Esophagus (tissue), 2 donors: ENCODE measurements at regions not wholly inside any gene's neighbourhood (a gene's known extent, or its start where the extent isn't known, plus 50 kb on each side); places are given as distances from the start of the nearest gene placed in this dataset.

Experiments used
- H3K27ac ChIP-seq, 2 donors: one replicate each; pipeline ENCODE4 v1.5.1; 2013; ENCODE audit warnings: low read depth in 2 of 2, mild to moderate bottlenecking in 2 of 2, inconsistent platforms in 1 of 2, low read length in 1 of 2, moderate library complexity in 1 of 2
- H3K27me3 ChIP-seq, 2 donors: one replicate each; pipeline ENCODE4 v1.6.1; 2013; ENCODE audit warnings: low read length in 2 of 2, control low read depth in 1 of 2, mild to moderate bottlenecking in 1 of 2; ENCODE audit not compliant: insufficient read depth in 2 of 2, control insufficient read depth in 1 of 2
- H3K36me3 ChIP-seq, 2 donors: one replicate each; pipeline ENCODE4 v1.6.1; 2013; ENCODE audit warnings: low read length in 1 of 2; ENCODE audit not compliant: control insufficient read depth in 2 of 2, insufficient read depth in 2 of 2
- H3K4me1 ChIP-seq, 2 donors: one replicate each; pipeline ENCODE4 v1.6.1; 2013; ENCODE audit warnings: low read length in 1 of 2; ENCODE audit not compliant: control insufficient read depth in 2 of 2, insufficient read depth in 2 of 2
- H3K4me3 ChIP-seq, 2 donors: one replicate each; pipeline ENCODE4 v1.5.1; 2013; ENCODE audit warnings: low read length in 2 of 2, mild to moderate bottlenecking in 2 of 2, low read depth in 1 of 2, moderate library complexity in 1 of 2
- H3K9me3 ChIP-seq, 2 donors: one replicate each; pipeline ENCODE4 v1.6.1; 2013; ENCODE audit warnings: mild to moderate bottlenecking in 2 of 2, low read depth in 1 of 2, low read length in 1 of 2, moderate library complexity in 1 of 2; ENCODE audit not compliant: control insufficient read depth in 2 of 2, insufficient read depth in 1 of 2
- WGBS, 2 donors: extraction: QIAGEN DNeasy Blood & Tissue Kit; methylation state at CpG; one replicate each; pipeline ENCODE4 v1.1.7; 2013; 5-methylcytosine and 5-hydroxymethylcytosine counted together
- donor health status: healthy with polysubstance abuse.
- donor health status: Bipolar disorder and iron deficiency.

DNA sequence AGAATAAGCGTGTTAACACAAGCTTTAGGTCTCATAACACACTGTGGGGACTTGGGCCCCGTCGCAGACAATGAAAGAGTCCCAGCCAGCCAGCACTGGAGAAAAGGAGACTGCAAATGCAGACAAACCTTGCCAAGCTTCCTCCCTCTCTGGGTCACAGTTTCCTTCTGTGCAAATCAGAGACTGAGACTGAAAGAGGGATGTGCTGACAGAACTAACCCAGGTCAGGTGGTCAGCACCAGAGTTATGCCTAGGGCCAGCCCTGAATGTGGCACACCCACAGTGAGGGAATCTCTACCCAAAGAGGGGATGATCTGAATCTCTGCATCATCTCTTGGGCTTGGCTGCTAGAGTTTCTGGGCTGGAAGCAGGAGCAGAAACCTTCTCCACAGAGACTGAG, 282.3 kb upstream of the CCL2 start:
- Histone ChIP-seq H3K27me3 (no peaks in the 10 kb centered on the region), H3K9me3 (no peaks in the 10 kb centered on the region), H3K4me1 (peaks cover 0 to 14% of the 10 kb centered on the region in 2 donors), H3K36me3 (no peaks in the 10 kb centered on the region), H3K4me3 (no peak overlapping the region), H3K27ac (peak overlapping the region in 1 of 2 donors; percentile 57)
- WGBS, 2 donors: 47 to 54% methylated on average over 3 of the region's 3 CpGs

DNA sequence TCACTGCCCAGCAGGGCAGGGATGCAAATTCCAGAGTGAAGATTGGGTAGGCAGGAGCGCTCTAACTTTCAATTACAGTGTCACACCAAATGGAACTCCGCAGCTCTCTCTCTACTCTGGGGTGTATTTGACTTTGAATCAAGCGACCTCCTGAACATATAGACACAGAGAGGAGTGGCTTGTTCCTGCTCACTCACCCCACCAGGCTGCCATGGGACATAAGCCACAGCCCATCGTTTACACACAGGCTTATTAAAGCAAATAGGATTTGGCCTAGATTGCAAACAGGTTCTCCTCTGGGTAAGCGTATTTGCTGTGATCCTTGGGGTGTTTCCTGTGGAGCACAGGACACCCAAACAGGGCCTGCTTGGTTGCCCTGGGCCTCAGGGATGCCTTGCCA, 281.6 kb upstream of the CCL2 start:
- Histone ChIP-seq H3K9me3 (no peaks in the 10 kb centered on the region), H3K4me3 (no peak overlapping the region), H3K27ac (no peak overlapping the region), H3K36me3 (no peaks in the 10 kb centered on the region), H3K27me3 (no peaks in the 10 kb centered on the region), H3K4me1 (peaks cover 0 to 18% of the 10 kb centered on the region in 2 donors)
- WGBS, 2 donors: 59 to 66% methylated on average over 5 of the region's 5 CpGs

DNA sequence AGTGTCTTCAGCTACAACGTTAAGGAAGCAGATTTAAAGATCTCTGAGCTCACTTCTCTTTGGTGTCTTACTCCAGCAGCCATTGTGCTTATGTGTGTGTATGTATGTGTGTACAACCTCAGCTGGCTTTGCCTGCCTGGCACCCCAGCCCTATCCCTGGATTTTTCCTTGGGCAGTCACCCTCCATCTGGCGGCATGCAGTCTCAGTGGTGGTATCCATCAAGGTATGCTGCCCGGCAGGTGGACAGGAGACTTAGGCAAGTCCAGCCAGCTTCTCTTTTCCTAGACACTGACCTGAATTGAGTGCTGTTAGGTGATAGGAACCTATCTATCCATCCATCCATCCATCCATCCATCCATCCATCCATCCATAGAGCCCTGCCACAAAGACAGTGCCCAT, 280.8 kb upstream of the CCL2 start:
- Histone ChIP-seq H3K4me3 (no peak overlapping the region), H3K36me3 (no peaks in the 10 kb centered on the region), H3K4me1 (peaks cover 0 to 16% of the 10 kb centered on the region in 2 donors), H3K27me3 (no peaks in the 10 kb centered on the region), H3K9me3 (no peaks in the 10 kb centered on the region), H3K27ac (no peak overlapping the region)
- 87 to 90% methylated on average over 3 of the region's 3 CpGs for WGBS, 2 donors

DNA sequence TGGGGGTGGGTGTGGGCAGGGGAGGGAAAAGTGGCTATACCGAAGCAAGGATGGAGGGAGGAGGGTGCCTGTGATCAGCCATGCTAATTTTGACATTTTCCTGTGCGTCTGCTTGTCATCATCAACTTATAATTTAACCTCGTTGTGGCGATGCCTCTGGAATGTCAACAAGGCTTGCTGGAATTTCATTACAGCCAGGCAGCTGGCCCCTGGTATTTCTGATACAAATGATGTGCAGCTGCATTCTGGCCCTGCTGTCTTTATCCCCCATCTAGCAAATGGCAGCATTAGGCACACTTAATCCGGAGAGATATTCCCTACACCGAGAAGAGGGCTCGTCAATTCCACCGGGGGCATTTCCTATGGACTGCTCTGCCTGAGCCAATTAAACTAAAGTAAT, 278.3 kb upstream of the CCL2 start:
- no peaks in the 10 kb centered on the region for H3K27me3 ChIP-seq
- H3K36me3 ChIP-seq: no peaks in the 10 kb centered on the region
- peaks cover 0 to 11% of the 10 kb centered on the region in 2 donors for H3K4me1 ChIP-seq
- WGBS, 2 donors: 59 to 67% methylated on average over 8 of the region's 8 CpGs
- H3K9me3 ChIP-seq: no peaks in the 10 kb centered on the region
- H3K4me3 ChIP-seq: no peak overlapping the region
- H3K27ac ChIP-seq: no peak overlapping the region

DNA sequence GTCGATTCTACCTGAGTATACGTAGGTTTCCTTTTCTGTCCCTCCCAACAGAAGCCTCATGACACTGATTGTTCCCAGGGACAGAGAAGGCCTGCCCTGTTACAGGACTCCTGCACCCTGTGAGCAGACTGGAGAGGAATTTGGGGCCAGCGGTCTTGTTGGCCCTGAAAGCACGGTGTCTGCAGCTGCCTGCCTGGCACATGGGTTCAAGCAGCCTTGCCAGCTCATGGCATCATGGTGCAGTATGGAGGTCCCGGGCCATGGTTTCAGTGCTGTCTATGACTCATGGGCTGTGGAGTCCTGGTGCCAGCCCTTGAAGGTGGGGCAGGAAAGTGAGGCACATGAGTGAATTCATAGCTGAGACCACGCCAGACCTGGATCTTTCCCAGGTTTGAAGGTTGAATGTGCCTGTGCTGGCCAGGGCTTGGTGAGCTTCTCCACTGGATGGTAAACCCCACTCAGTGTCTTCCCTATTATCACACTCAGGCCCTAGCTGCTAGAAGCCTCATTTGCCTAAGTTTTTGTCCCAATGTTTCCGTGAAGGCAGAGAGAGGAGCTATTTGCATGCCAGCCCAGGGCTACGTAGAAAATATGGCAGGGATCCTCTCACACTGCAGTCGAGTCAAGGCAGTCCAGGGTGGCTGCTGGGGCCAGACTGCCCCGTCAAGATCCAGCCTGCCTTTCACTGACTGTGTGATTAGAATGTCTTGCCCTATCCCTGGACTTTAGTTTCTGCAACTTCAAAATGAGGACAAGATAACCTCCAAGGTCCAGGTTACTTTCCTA, 277.2 kb upstream of the CCL2 start:
- Histone ChIP-seq H3K4me3 (no peak overlapping the region), H3K4me1 (peaks cover 0 to 13% of the 10 kb centered on the region in 2 donors), H3K9me3 (no peaks in the 10 kb centered on the region), H3K36me3 (no peaks in the 10 kb centered on the region), H3K27me3 (no peaks in the 10 kb centered on the region), H3K27ac (peak overlapping the region; percentile 3 to 29)
- 52% methylated on average over 10 of the region's 10 CpGs for WGBS, 2 donors

DNA sequence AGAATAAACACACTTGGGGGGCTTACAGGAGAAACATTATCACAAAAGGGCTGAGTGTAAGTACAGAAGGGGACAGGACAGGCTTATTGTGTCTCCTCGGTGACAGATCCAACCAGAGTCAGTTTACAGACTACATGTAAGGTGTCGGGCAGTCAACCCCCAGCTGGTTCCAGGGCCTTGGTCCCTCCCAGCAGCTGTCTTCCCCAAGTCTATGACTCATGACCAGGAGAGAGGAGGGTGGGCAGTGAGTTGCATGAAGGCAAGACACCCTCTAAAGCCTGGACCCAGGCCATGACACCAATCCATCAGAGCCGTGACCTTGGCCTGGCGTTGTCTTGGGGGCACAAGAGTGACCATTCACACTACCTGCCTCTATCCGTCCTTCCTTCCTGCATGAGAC, 276.2 kb upstream of the CCL2 start:
- Histone ChIP-seq H3K4me1 (peaks cover 0 to 13% of the 10 kb centered on the region in 2 donors), H3K9me3 (no peaks in the 10 kb centered on the region), H3K4me3 (no peak overlapping the region), H3K36me3 (no peaks in the 10 kb centered on the region), H3K27ac (no peak overlapping the region), H3K27me3 (no peaks in the 10 kb centered on the region)
- WGBS, 2 donors: 87 to 91% methylated on average over 5 of the region's 5 CpGs

DNA sequence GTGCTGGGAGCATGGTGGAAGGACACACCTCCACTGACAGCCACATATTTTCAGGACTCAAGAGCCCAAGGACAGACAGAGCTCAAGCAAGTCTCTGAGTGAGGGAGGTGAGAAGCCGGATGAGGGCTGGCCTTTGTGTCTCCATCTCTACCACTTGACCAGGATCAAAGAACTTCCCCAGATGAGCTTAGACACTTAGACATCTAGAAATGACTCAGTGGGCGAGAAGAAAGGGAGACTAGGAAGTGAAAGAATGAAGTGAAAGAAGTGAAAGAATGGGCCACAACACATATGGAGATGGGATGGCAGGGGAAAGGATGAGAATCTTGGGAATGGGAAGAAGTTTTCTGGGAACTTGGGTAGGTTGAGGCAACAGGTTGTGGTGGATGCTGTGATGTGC, 274.9 kb upstream of the CCL2 start:
- H3K9me3 ChIP-seq: no peaks in the 10 kb centered on the region

DNA sequence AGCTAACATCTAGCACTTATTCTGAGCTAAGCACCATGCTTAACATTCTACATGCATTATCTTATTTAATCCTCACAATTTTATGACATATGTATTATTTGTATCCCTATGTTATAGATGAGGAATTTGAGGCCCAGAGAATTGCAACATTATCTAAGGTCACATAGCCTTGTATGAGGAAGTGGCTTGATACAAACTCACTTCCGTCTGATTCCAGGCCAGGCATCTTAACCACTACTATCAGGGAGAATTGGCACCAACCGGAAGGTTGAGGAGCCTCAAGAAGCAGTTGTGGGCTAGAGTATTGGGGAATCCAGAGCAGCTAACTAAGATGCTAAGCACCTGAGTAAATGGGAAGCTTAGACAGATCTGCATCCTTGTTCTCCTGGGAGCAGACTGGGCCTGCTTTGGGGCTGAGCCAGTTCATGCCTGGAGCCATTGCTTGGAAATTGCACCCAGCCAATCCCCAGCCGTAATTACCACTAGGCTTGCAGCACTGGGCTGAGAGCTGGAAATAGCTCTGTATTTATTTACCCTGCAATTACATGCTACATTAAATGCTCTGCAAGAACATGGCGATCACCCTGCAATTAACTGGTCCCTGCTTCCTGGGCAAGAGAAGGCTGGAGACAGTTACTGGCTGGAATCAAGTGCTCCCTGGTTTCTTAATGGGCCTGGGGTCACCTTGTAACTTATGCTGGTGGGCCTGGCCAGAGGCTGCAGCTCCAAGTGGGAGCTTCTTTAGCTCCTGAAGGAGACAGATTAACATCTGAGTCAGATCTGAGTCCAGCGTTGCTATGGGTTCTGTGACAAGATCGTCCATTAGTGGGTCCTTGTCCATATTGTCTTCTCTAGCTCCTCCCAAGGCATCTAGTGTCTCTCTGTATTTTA, 273.1 kb upstream of the CCL2 start:
- Histone ChIP-seq H3K27me3 (no peaks in the 10 kb centered on the region), H3K4me3 (no peak overlapping the region), H3K4me1 (peaks cover 0 to 13% of the 10 kb centered on the region in 2 donors), H3K9me3 (no peaks in the 10 kb centered on the region), H3K36me3 (no peaks in the 10 kb centered on the region), H3K27ac (no peak overlapping the region)
- 44 to 52% methylated on average over 6 of the region's 6 CpGs for WGBS, 2 donors

More for the DNA sequence above, 274.9 kb upstream of the CCL2 start:
- 72 to 80% methylated on average over 2 of the region's 2 CpGs for WGBS, 2 donors
- H3K27me3 ChIP-seq: no peaks in the 10 kb centered on the region
- H3K36me3 ChIP-seq: no peaks in the 10 kb centered on the region
- H3K4me3 ChIP-seq: no peak overlapping the region
- no peak overlapping the region for H3K27ac ChIP-seq
- H3K4me1 ChIP-seq: peaks cover 0 to 13% of the 10 kb centered on the region in 2 donors

DNA sequence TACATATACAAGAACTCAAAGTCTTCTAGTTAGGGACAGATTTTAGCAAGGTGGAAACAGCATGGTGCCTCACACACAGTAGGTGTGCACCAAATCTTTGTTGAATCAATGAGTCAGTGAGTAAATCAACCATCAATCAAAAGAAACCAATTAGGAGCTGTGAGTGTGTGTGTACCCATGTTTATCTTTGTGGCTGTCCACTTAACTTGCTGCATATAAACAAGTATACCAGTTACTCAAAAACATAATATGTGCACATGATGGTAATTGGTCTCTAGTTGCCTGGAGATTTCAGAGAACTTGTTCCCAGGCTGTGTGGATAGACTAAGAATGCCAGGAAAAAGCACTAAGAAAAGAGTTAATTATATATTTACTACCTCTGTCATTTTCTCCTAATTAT, 272.2 kb upstream of the CCL2 start:
- no peaks in the 10 kb centered on the region for H3K36me3 ChIP-seq
- H3K4me1 ChIP-seq: peaks cover 0 to 10% of the 10 kb centered on the region in 2 donors
- H3K27me3 ChIP-seq: no peaks in the 10 kb centered on the region
- no peaks in the 10 kb centered on the region for H3K9me3 ChIP-seq
- H3K27ac ChIP-seq: no peak overlapping the region
- no peak overlapping the region for H3K4me3 ChIP-seq
